Fibroblast of skin of abdomen (primary cell): ENCODE measurements at regions not wholly inside any gene's neighbourhood (a gene's known extent, or its start where the extent isn't known, plus 50 kb on each side); places are given as distances from the start of the nearest gene placed in this dataset.
"Not testable (repeated sequence)": the region's sequence is repeated elsewhere in the genome, so short reads cannot be mapped to it uniquely, and the experiment has no call there.

ENCODE experiments used
- DNase-seq: peaks from one replicate; pipeline ENCODE4 v3.0.0-alpha.2; 2013

DNA sequence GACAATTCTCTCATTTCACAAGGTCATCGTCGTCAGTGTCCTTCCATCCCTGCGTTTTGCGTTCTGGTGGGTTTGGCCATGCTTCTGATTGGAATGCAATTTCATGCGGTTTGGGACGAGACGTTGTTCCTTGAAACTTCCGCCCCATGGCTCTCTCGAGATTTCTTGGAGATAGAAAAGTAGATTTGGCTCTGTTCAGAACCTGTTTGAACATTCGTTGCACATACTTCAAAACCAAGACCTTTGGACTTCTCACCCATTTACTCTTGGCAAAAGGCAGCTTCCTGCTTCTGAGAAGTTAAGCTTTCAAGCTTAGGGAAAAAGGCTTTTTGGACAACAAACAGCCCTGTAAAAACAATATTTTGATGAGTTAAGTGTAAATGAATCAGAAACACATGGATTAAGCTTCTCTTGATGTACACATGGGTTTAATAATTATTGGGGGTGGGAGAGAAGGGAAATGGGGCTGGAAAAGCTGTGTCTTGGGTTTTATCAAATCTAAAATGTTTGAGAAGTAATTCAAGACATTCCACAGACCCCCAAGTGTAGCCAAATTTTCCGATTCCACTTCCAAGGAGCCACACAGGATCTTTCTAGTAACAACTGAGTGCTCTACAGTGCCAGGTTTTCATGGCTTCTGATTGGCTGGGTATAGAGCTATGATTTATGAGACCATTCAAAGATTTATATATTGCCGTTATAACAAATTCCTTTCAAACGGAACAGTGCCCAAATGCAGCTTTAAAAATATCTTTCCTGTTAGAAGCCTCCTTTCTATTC is 467.2 kb downstream of the MED13L start:
- peak; percentile 7 for DNase-seq

DNA sequence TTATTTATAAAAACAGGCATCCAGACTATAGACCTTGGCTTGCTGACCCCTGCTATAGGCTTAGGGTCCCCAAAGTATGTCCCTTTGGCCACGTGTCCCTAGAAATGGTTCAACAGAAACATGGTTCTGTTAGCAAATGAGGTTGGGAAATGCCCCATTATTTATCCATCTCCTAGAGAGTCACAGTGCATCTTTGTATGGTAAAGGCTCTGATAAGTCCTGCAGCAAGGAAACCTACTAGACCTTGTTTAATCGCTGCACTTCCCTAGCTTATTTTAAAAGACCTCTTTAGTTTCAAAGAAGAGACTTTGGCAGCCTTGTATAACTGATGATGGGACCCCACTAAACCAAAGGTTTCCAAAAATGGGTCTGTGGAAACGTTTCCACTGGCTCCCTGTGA is 471.5 kb downstream of the MED13L start:
- DNase-seq, result no peak

DNA sequence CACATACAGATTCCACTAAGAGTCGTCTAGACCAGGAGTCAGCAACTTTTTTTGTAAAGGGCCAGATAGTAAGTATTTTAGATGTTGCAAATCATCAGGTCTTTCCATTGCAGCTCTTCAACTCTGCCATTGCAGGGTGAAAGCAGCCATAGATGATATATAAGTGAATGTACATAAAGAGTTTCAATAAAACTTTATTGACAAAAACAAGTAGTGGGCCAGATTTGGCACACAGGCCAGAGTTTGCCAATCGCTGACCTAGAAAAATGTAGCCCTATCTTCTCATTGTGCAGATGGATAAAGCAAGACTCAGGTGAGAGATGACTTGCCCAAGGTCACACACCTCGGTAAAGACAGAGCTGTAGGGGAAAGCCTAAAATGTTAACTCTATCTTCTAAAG is 474.7 kb downstream of the MED13L start:
- no peak for DNase-seq

DNA sequence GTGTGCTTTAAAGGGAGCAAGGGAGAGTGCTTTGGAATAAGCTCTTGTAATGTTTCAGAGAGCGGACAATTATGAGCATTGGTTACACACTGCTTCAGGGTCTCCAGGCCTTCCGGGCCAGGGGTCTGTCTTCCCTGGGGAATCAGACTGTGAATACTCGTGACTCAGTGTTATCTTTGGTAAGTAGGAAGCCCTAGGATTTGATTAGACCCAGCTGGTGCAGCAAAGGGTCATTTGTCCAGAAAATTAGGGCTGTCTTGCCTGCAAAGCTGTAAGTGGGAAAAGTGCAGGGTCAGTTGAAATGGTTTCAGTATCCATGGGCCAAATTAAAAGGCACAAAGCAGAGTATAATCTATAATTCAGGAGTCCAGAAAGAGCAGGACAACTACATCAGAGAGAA is 475.6 kb downstream of the MED13L start:
- DNase-seq, result no peak

GRCh38 chr12:115799610-115800009 is 477.9 kb downstream of the MED13L start:
- DNase-seq, result no peak

GRCh38 chr12:115798309-115798917 is 479.1 kb downstream of the MED13L start:
- no peak for DNase-seq

DNA sequence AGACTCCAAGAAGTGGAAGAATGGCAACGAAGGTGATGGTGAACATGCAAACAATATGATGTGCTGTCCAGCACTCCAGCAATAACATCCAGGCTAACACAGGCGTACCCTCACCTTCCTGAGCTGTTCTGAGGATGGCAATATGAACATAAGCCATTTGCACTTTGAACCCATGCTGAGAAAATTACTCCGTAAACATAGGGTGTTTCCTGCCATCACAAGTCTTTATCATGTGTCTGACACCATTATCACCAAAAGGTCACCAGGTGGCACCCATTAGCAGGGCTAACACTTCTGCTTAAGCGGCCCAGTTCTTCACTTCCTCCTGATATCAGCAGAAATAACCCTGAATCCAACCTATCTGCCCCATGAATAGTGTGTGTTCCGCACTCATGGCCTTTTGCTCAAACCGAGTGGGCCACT is 482.8 kb downstream of the MED13L start:
- no peak for DNase-seq

DNA sequence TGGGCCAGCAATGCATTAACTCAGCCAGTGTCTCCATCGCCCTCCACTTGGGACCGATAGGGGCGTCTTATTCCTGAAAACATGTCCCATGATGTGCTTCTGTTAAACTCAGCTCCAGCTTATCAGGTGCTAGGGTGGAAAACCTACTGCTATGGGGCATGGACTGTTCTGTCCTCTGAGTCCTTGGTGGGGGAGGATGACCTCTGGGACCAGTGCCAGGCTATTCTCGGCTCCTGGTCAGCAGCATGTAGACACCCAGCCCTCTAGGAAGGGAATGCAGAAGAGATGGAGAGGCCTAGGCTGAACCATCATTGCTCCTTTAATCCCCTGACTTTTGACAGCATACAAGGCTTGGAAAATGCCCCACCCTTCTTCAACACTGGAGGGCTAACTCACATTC is 486.2 kb downstream of the MED13L start:
- no peak for DNase-seq

GRCh38 chr12:115790526-115790925 is 487.0 kb downstream of the MED13L start:
- DNase-seq, result no peak

- not testable (repeated sequence) for DNase-seq
These were observed 491.0 kb downstream of the MED13L start for GRCh38 chr12:115786490-115786889.

DNA sequence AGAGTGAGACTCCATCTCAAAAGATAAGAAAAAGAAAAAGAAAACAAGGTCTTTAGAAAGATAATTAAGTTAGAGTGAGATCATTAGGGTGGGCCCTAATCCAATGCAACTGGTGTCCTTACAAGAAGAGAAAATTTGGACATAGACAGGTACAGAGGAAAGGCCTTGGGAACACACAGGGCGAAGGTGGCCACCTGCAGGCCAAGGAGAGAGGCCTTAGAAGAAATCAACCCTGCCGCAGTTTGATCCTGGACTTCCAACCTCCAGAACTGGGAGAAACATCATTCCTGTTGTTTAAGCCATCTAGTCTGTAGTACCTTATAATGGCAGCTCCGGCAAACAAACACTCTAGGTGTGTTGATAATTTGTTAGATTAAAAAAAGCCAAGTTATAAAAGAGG is 491.9 kb downstream of the MED13L start:
- no peak for DNase-seq

DNA sequence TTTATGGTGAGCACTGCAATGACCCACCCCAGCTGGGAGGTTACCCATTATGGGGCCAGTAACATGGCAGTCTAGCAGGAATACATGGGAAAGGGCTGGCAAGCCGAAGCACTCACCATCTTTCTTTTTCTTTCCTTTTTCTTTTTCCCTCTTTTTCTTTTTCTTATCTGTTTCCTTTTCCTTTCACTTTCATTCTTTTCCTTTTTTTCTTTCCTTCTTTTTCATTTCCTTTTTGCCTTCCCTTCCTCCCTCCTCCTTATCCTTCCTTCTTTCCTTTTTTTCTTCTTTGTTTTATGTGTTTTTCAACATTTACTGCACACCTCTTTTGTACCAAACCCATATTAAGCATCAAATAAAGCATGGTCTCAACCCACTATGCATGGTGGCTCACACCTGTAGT is 501.1 kb downstream of the MED13L start:
- DNase-seq, result no peak

- DNase-seq, result no peak
These were observed 503.2 kb downstream of the MED13L start for GRCh38 chr12:115774148-115774895.

- no peak for DNase-seq
These were observed 505.9 kb downstream of the MED13L start for GRCh38 chr12:115771601-115772000.

GRCh38 chr12:115771065-115771464 is 506.4 kb downstream of the MED13L start:
- DNase-seq, result no peak

DNA sequence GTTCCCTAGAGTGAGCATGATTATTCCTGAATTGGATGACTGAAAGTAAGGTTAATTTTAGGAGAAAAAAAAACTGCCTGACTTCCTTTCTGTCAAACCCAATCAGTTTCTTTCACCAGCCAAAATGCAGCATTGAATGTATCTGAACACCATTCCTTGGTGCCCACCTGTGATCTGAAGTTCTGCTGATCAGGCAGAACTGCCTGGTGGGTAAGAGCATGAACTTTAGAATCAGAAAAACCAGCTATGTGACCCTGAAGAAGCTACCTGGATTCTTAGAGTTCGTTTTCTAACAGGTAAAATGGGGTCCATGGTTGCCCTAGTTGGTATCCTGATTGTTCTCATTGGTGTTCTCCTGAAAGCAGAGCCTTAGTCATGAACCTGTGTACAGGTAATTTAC is 506.9 kb downstream of the MED13L start:
- DNase-seq, result no peak

DNA sequence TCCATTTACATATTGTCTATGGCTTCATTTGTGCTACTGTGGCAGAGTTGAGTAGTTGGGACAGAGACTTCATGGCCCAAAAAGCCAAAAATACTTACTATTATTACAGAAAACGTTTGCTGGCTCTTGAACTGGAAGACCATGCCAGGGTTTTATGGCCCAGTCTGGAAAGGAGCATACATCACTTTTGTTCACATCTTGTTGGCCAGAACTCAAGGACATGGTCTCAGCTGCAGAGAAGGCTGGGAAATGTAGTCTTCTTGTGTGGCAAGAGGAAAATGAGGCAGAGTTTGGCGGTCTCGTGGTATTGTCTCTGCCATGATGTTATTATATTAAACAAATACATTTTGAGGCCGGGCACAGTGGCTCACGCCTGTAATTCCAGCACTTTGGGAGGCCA is 509.6 kb downstream of the MED13L start:
- DNase-seq, result no peak

- no peak for DNase-seq
These were observed 513.4 kb downstream of the MED13L start for GRCh38 chr12:115763982-115764621.

DNA sequence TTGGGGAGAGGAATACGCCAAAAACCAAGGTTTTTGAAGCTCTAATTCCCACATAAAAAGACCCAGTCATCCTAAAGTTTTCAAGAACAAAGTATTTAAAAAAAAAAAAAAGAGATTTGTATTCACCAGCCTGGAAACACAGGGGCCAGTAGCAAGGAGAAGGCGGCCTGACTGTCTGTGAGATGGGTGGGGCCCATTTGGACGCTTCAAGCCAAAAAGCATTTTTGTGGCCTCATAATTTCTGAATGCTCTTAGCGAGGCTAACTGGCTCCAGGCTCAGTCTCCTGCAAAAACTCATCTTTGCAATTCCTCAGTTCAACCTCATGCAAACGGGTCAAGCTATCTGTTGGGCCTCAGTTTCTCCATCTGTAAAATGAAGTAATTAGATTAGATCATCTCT is 514.1 kb downstream of the MED13L start:
- peak; percentile 65 for DNase-seq

DNA sequence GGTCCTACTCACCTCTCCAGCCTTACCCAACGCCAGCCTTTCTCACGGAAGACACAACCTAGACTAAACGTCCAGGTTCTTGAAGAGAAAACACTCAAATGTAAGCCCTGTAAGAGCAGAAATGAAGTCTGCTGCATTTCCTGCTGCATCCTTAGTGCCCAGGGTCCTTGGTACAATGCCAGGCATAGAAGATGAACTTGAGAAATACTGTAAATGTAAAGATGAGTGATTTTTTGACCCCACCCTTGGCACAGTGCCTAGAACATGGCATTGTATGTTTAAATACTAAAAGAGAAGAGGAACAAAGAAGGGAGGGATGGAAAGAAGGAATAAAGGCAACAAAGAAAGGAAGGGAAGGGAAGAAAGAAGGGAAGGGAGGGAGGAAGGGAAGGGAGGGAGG is 514.6 kb downstream of the MED13L start:
- no peak for DNase-seq

DNA sequence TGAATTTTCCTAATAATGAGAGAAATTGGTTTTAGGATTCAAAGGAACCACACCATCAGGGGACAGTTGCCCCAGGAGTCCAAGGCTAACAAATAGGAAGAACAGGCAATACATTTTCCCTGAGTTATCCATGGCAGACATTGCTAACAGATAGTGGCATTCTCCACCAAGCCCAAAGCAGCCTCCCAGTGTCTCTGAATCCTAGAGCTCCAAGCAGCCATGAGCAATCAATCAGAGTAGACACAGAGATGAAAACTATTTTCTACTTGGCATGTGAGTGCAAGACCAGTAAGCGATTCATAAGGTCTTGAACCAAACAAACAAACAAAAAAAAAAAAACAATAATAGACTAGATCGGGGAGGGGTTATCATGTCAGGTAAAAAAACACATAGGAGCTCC is 515.7 kb downstream of the MED13L start:
- no peak for DNase-seq

- no peak for DNase-seq
These were observed 517.3 kb downstream of the MED13L start for GRCh38 chr12:115760231-115760630.
